ENCODE measurements at regions not wholly inside any gene's neighbourhood (a gene's known extent, or its start where the extent isn't known, plus 50 kb on each side); places are given as distances from the start of the nearest gene placed in this dataset.
"Not testable (repeated sequence)": the region's sequence is repeated elsewhere in the genome, so short reads cannot be mapped to it uniquely, and the experiment has no call there.

- no peaks in the 10 kb centered on the region for H3K4me1 ChIP-seq
- 56% methylated on average over 5 of the region's 5 CpGs for WGBS (ENCODE audit: missing lambda C conversion rate)
- no peak overlapping the region for H3K27ac ChIP-seq
- DNase-seq (ENCODE audit: low read depth in 1 of 2, low spot score in 1 of 2) (no peak), FAIRE-seq (no peak), ATAC-seq (no peak)
- no peaks in the 10 kb centered on the region for H3K9me3 ChIP-seq
- ChIA-PET POLR2A (no interaction called here), CTCF (no interaction called here)
- no peak overlapping the region for H3K4me3 ChIP-seq
- no peak for TF ChIP-seq ZFP36 (IDR thresholded peaks at IDR 0.05; ENCODE audit: borderline replicate concordance, partially characterized antibody)
- no peak for TF ChIP-seq GATA3 (IDR thresholded peaks at IDR 0.05; ENCODE audit: borderline replicate concordance)
- TF ChIP-seq MAFK (IDR thresholded peaks at IDR 0.05; ENCODE audit: partially characterized antibody) = no peak
- TF ChIP-seq NPAS2 (CRISPR knock-in tag; IDR thresholded peaks at IDR 0.05; ENCODE audit: borderline replicate concordance) = no peak
- TF ChIP-seq HDAC2 (IDR thresholded peaks at IDR 0.05) = no peak
- no peak for TF ChIP-seq SREBF2 (IDR thresholded peaks at IDR 0.05)
- TF ChIP-seq POLR2A (IDR thresholded peaks at IDR 0.05; ENCODE audit: low read length) = no peak
- no peak for TF ChIP-seq FOSB (CRISPR knock-in tag; IDR thresholded peaks at IDR 0.05)
- no peak for TF ChIP-seq ELK1 (IDR thresholded peaks at IDR 0.05; ENCODE audit: low read depth, low read length)
- no peak for TF ChIP-seq TFCP2L1 (CRISPR knock-in tag; IDR thresholded peaks at IDR 0.05)
- no peak overlapping the region for H3K4me2 ChIP-seq
These were observed 152.4 kb upstream of the MDFIC2 start for GRCh38 chr3:70464876-70465275.

- FAIRE-seq (no peak), ATAC-seq (no peak), DNase-seq (ENCODE audit: low read depth in 1 of 2, low spot score in 1 of 2) (no peak)
- POLR2A ChIA-PET = no interaction called here
- Histone ChIP-seq H3K4me1 (no peaks in the 10 kb centered on the region), H3K4me3 (no peak overlapping the region), H3K9me3 (no peaks in the 10 kb centered on the region), H3K27ac (no peak overlapping the region), H3K4me2 (no peak overlapping the region)
- CTCF ChIA-PET = no interaction called here
- WGBS (ENCODE audit: missing lambda C conversion rate) = 34% methylated on average over 5 of the region's 5 CpGs
- TF ChIP-seq CBX8 (IDR thresholded peaks at IDR 0.05) = no peak
These were observed 152.0 kb upstream of the MDFIC2 start for GRCh38 chr3:70464465-70464864.

- POLR2A ChIA-PET; H3K4me3 ChIP-seq; H3K4me1 ChIP-seq; DNase-seq (ENCODE audit: low read depth in 1 of 2, low spot score in 1 of 2); H3K27ac ChIP-seq; H3K9me3 ChIP-seq; H3K4me2 ChIP-seq; CTCF ChIA-PET; ATAC-seq; FAIRE-seq: not testable (repeated sequence)
- 5% methylated on average over 2 of the region's 2 CpGs for WGBS (ENCODE audit: missing lambda C conversion rate)
- peak; percentile 30; the same call in 1 of the 2 replicates for TF ChIP-seq REST (IDR thresholded peaks at IDR 0.05)
These were observed 137.8 kb upstream of the MDFIC2 start for GRCh38 chr3:70450220-70450619.

GRCh38 chr3:70435422-70435821, 123.0 kb upstream of the MDFIC2 start:
- H3K4me2 ChIP-seq; CTCF ChIA-PET; ATAC-seq; H3K4me3 ChIP-seq; FAIRE-seq; POLR2A ChIA-PET; H3K4me1 ChIP-seq; H3K27ac ChIP-seq; H3K9me3 ChIP-seq; TF ChIP-seq FOSL2 (IDR thresholded peaks at IDR 0.05): not testable (repeated sequence)
- TF ChIP-seq JUNB (IDR thresholded peaks at IDR 0.05) (0 out of 2 replicates have a peak, but pooled peaks have one; percentile 24), FOSL2 (CRISPR knock-in tag; IDR thresholded peaks at IDR 0.05) (peak; percentile 55; the same call in 1 of the 2 replicates)
- WGBS (ENCODE audit: missing lambda C conversion rate) = 3% methylated on average over 2 of the region's 2 CpGs
- peak in 1 of 2 experiments; percentile 2 for DNase-seq (ENCODE audit: low read depth in 1 of 2, low spot score in 1 of 2)

Measured in A549 (cell line).